ENCODE measurements at regions not wholly inside any gene's neighbourhood (a gene's known extent, or its start where the extent isn't known, plus 50 kb on each side); places are given as distances from the start of the nearest gene placed in this dataset.

DNA sequence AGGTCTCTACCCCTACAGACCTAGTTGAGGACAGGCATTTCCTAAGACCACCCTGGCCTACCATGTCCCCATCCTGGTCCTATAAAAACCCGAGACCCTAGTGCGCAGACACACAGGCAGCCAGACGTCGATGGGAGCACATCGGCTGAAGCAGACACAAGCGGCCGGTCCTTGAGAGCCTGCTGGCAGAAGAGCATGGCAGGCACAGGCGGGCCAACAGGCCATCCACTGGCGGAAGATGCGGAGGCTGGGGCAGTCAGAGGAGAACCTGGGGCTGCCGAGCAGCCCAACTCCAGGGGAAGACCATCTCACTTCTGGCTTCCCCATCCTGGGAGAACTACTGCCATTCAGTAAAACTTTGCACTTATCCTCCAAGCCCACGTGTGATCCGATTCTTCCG lies 396.8 kb downstream of the AEBP2 start:
- no peak for DNase-seq

DNA sequence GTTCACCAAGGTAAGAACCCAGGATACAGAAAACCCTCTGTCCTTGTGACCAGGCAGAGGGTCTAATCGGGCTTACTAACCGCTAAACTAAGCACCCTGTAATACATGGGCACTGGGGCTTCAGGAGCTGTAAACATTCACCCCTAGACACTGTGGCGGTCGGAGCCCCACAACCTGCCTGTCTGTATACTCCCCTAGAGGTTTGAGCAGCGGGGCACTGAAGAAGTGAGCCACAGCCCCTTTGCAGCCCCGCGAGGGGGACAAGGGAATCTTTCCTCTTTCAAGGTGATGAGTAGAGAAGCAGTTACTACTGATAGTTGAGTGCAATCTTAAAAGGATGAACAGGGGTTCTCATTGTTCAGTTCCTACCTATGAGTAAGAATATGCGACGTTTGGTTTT lies 397.2 kb downstream of the AEBP2 start:
- DNase-seq = no peak

DNA sequence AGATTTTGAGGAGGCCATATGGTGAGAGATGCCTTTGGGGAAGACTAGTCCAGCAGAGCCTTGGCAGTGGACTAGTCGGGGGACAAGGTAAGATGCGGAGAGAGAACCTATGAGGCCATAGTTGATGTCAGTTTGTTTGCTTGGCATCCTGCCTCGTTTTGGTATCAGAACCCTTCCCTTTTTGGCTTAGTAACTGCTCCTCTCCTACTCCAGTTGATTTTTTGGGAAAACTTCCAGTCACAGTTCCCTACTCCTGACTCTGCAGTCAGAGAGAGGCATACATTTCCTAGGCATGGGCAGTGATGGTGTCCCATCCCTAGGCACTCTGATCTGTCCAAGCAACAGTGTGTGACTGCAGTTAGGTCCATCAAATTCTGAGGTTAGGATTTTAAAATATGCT lies 398.3 kb downstream of the AEBP2 start:
- DNase-seq = no peak

DNA sequence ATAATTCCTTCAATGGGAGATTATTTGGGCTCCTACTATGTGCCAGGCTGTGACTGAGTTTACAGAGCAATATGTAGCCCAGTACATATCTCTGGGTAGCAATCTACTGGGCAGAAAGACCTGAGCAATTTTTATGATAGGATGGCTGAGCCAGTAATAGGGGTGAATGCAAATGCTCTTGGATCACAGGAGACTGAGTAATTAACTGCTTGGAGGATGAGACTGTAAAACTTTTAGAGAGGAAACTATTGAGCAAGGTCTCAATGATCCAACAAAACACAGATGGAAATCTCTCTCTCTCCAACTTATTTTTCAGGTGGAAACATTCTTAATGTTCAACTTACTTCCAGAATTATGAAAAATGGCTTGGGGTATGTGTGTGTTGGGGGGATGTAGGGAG lies 402.2 kb downstream of the AEBP2 start:
- DNase-seq = no peak

DNA sequence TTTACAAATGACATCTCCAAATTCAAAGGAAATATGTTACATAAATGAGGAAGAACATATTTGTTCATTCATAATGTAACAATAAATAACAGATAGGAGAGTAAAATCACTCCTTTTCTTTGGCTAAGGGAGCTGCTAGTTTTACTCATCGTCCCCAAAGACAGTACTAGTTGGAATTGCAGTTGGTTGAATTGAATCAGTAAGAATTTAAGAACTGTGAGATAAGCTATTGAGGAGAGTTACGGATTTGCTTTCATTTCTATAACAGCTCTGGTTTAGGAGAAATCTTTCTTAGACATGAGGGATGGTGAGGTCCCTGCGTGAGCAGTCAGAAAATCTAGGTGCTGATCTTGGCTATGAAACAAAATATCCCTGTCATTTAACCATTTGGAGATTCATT lies 402.8 kb downstream of the AEBP2 start:
- no peak for DNase-seq

DNA sequence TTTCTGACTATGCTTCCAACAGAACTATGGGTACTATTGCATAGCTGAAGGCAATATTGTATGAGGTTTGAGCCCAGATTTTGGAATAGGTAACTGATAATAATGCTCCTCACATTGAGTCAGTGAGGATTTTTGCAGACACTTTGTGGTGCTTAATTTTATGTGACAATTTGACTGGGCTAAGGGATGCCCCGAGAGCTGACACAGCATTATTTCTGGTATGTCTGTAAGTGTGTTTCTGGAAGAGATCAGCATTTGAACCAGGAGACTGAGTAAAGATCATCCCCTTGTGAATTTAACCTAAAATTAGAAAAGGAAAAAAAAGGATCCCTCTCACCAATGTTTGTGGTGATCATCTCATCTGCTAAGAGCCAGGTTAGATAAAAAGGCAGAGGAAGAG lies 404.9 kb downstream of the AEBP2 start:
- no peak for DNase-seq

DNA sequence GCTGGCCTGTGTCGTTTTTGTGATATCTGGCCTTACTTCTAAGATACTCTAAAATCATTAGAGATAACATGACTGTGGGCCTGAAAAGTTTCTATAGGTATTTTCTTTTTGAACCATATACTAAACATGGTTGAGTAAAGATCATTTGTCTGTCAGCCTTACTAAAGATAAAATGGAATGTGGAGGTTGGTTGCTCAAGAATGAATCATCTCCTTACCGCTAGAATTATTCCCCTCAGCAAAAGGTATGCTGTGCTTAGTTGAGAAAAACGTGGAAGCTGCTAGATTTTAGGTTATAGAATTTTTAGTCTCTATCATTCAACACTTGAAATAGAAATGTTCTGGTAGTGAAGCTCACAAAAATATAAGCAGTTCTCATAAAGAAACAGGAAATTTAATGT lies 407.3 kb downstream of the AEBP2 start:
- no peak for DNase-seq

DNA sequence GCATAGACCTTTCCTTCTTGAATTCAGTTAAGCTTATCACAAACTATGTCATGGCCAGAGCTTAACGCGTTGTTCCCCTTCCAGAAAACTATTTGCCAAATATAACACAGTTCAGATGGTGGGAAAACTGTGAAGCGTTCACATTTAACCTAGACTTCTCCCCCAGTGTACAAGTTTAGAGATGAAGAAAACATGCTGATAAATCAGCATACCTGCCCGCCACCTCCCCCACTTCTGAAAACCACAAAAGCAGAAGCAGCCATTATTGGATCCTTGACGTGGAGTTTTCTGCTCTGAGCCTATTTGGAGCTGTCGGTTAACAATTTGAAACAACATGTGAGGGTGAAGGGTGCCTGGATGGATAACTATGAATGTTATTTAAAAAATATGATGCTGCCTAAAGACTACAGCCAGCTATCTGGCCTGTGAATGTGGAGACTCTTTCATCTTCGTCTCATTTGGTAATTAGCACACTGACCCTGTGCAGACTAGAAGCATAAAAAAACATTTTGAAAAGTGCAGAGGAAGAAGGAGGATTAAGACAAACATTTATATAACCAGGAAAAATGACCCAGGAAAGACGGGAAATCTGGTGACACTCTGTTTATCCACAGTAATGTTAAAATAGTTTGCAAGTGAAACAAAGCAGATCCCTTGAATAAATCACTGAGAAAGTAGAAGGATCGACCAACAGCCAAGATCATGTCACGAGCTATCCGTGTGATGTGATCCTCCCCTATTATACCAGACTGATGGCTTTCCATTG lies 408.2 kb downstream of the AEBP2 start:
- DNase-seq = no peak

DNA sequence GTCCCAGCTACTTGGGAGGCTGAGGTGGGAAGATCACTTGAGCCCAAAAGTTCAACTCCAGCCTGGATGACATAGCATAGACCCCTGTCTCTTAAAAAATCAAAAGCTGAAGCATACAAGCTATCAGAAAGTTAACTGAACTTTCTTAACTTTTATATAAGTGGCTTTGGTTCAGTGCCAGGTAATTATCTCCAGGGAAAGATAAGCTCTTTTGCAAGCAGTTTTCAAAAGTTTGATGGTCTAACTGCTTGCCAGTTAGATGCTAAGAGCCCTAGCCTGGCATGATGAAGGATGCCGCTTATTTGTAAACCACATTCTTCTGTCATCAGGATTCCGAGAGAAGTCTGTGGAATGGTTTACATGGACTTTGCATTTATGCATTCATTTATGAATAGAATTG lies 409.1 kb downstream of the AEBP2 start:
- no peak for DNase-seq

DNA sequence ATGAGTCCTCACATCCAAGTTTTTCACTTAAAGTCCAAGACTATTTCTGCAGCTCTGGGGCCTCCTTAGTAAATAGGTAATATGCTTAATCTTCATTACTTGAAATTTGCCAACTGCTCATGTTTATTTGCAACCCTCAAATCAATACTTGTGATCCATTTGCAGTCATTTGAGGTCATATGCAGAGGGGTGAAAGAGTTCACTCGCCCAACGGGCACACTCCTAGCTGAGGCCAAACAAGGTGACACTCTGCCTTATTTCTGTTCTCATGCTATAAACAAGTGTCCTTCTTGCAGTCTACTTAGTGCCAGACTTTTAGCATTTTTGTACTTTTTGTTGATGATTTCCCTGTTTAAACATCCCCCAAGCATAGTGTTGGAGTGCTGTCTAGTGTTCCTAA lies 409.9 kb downstream of the AEBP2 start:
- DNase-seq = no peak

DNA sequence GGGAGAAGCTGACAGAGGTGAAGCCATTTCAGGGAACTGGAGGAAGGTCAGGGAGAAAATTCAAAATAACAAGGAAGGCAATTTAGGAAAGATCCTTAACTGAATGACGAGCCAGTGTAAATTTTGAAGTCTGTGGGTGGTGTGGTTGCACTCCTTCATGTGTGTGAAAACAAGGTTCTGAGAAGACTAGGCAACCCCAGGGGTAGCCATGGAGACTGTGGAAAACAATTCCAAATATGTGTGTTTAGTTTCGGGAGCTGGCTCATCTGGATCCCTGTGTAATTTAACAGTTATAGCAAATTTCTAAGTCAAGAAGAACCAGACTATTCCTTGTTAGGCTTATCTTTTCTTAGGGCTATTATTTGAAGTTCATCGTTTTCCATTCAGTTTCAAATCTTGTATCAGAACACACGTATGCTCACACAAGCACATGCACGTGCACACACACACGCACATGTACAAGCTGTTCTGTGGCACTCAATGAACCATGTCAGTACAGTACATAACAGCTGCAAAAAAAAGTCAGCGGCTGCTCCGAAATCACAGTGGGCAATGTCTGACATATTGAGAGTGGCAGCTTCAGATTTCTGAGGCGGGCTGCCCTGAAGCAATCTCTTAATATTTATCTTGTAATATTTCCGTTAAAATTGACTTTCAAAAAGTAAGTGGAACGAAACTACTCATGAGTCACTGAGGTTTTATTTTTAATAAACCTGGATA lies 411.2 kb downstream of the AEBP2 start:
- DNase-seq = no peak

DNA sequence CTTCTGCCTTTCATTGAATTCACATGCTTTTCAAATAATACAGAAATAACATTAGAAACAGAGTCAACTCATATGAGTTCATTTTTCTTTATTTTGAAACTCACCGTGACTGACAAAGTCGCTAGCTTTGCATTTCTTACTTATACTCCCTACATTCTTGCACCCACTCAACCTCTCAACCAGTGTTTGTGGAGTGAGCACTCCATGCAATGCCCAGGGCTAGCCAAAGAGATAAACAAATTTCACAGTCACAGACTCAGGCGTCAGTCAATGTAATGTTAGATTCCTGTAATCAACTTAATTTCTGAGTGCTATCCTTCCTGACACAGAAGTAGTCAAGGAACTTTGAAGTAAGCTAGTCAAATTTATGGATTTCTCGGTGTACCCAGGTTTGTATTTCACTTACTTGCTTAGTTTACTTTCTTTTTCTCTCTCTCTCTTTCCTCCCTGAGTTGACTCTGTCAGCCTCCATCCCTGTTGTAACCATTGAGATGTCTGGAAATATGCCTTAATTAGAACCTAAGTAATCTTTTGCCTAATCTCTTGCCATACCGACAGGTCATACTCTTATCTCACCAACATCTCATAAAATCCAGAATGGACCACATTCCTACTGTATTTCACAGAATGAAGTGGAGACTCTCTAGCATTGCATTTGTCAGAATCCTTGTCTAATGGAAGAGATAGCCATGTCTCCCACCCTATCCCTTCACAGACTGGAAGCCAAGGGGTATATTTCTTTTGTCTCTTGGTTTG lies 413.0 kb downstream of the AEBP2 start:
- DNase-seq = no peak

DNA sequence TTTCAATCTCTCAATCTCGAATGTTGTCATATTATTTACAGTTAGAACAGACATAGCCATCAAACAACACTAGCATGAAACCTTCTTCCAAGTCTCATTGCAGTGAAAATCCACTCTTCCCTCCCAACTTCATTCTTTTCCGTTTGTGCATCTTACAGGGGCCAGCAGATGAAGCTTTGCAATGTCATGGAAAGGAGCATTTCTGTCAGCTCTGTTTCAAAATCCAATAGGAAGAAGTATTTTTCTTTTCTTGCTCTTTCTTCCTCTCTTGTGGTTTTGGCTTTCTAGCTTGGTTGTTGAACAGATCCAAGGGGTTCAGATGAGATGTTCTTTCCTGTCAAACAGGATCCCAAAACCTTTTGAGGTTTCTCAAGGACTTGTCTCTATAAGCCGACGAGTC lies 416.6 kb downstream of the AEBP2 start:
- DNase-seq = no peak

DNA sequence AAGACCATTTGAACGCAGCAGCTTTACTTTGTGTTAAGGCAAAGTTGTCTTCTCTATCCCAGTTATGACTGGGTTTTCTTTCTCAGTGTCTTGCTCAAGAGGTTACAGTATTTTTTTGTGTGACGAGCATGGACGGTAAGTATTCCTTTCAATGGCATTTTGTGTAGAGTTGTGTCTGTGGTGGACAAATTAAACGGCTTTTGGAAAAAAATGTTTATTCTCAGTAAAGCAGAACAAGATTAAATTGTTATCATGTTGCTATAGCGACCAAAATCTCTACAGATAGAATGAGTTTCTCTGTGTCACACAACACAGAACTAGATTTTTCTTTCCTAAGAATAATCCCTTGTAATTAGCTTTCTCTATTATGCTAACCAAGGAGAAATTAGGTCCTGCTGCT lies 417.1 kb downstream of the AEBP2 start:
- DNase-seq = no peak

DNA sequence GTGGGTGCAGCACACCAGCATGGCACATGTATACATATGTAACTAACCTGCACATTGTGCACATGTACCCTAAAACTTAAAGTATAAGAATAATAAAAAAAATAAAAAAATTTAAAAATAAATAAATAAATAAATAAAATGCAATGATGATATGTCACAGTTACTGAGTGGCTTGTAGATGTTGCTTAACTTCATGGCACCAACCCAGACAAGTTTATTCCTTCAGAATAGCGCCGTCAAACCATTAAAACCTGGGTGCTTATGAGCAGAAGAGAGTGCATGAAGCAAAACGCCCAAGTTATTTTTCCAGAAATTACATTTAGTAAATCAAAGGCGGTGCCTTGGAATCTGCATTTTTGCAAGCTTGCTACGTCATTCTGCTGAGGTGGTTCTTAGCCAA lies 417.9 kb downstream of the AEBP2 start:
- no peak for DNase-seq

DNA sequence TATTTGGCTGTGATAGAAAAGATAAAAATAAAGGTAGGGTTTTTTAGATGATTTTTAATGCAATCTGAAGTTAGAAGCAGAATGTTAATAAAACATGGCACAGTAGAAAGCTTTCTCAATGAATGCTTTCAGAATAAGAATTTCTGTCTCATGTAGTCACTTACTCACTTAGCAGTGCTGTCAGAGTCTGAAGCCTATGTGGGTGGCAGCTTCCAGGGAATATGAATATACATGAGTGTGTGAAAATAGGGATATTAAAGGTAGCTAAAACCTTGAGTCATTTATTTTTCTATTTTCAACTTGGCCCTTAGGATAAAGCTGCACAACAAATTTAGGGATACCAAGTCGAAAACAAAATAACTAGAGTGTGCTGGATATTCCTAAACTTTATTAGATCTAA lies 427.9 kb downstream of the AEBP2 start:
- DNase-seq = no peak

DNA sequence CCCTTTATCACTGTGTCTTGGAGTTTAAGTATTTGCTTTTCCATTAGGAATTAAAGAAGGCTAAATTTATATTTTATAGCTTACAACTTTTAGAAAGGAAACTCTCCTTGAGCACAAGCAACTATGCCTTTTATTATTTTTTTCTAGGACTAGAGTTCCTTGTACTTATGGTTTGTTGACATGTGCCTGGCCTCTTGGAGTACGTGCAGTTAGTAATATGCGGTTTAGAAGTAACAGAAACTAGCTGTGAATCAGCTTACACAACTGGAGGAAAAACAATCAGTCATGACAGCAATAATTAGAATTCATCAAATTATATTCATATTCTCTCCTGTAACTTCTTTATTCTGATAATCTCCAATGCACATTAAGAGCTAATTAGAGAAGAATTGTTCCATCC lies 428.7 kb downstream of the AEBP2 start:
- no peak for DNase-seq

DNA sequence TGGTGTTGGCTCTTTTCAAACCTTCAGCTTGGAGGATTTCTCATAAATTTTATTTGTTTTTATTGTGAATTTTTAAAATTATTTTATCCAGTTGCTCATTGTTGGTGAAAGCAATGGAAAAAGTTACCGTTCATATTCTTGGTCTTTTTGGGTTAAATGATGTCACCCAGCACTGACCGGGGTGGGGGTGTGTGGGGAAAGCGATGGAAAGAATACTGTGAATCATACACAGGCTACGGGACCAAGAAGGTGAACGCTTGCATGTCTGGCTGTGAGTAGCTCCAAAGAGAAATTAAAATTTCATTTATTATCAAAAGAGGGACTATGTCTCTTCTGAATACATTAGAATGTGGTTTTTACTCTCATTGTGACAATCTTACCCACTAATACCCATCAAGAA lies 430.1 kb downstream of the AEBP2 start:
- no peak for DNase-seq

DNA sequence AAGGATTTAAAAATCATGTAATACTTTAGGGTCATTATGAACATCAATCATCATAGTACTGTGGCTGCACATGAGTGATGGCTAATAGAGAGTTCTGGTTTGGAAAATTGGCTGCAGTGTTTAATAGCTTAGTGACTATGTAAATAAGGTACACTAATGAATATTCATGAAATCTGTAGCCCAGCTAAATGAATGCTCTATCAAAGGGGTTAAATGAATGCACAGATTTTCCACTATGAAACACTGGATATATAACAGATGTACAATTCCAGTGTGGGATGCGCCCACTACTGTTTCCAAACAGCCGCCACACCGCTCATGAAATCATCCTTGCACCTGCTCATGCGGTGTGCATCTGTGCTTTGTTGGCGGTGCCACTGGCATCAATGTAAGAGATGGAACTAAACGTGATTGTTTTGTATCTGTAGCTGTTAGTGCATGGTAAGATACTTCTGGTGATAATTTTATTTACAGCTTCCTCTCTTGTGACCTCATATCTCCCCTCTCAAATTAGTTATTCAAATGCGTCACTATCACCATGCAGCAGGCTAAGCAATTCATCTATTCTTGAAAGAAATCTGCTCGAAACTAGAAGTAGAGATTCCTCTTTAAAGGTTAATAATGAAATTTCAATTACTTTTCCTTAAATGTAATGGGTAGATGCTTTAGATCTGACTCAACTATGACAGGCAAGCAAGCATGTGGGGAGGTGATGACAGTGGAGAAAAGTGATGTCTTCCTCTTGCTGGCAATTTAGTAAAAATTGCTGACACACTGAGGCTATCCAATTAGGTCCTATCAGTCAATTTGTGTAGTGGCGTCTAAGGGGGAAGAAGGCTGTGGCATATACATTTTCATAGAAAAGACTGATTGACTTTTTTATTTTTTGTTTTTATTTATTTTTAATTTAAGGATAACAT lies 433.6 kb downstream of the AEBP2 start:
- DNase-seq = no peak

DNA sequence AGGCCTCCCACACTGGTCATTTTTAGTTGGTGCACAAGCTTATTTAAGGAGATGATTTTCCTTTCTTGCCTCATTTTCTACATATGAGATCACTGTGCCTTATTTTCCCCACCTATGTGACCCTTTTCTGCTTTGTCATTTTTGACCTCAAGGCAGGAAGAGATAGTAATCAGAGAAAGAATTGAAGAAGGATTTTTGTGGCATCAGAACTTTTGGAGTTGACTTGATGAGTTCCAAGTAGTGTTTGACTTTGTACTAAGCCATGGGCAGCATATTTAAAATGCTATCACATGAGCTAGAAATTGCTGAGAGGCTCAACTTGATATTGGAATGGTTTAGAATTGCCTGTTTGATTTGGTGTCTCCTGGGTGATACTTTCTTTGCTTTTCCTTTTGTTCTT lies 440.8 kb downstream of the AEBP2 start:
- no peak for DNase-seq

DNA sequence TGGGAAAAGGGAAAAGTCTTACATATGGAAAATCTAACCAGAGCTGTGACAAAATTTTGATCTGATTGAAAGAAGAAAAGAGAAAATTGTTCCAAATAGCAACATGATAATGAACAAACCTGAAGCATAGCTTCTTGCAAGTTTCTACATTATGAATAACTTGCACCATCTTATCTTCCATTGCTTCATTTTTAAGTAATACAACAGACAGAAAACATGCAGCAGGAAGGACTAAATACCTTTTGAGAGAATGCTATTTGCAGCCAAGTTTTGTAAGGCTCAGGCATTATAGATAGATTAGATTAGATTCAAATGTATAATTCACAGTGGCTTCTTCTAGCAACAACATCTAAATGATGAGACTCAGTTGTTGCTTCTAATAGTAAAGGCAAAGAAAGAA lies 441.4 kb downstream of the AEBP2 start:
- no peak for DNase-seq

DNA sequence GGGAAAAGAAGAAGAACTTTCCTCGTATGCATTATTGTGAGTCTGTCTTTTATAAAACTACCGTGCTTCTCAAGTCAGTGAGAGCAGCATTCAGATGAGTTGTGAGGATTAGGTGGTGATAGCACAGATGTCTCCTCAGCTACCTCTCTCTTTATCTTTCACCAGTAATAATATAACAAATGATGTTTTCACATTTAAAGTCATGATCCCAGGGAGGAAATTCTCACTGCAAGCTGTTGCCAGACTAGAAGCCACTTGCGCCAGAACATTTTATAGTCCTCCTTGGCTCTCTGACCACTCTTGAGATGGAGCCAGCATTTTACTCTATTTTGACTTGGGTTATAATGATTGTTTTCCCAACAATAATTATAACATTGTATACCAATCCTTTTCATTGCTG lies 443.1 kb downstream of the AEBP2 start:
- DNase-seq = no peak

DNA sequence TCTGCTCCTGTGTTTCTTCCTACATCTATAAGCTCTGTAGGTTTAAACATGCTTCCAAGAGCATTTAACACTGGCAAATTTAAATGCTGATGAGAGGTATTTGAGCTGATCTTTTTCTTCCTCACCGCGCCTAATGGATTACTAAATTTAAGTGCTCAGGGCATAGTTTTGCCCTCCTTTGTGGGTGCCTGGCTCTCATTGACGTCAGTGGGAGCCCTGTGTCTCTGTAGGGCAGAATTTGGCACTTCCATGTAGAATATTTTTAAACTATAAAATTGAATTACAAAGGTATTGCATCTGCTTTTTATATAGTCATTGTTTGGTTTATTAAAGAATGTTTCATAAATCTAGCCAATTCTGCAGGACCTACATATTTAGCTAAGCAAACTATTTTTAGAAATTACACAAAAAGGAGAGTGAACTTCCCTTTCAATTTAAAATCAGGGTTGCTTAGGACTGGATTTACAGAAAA lies 444.8 kb downstream of the AEBP2 start:
- no peak for DNase-seq

Measured in NCI-H748 treated with DMSO at 0.1 percent for 48 hours (cell line).